Astrocyte (in vitro differentiated cells and primary cell): ENCODE measurements at regions not wholly inside any gene's neighbourhood (a gene's known extent, or its start where the extent isn't known, plus 50 kb on each side); places are given as distances from the start of the nearest gene placed in this dataset.

ENCODE experiments used
- EZH2 ChIP-seq: IDR thresholded peaks from 2 replicates; pipeline ENCODE4 v1.6.1; 2012; ENCODE audit warnings: mild to moderate bottlenecking, low read length, inconsistent platforms; ENCODE audit not compliant: insufficient read depth
- TF ChIP-seq, protein P1 (sequence below): IDR thresholded peaks from 2 replicates; pipeline ENCODE4 v1.5.1; 2011; ENCODE audit warnings: low read depth, mild to moderate bottlenecking, inconsistent platforms, low read length, moderate library complexity; ENCODE audit not compliant: insufficient read depth

DNA sequence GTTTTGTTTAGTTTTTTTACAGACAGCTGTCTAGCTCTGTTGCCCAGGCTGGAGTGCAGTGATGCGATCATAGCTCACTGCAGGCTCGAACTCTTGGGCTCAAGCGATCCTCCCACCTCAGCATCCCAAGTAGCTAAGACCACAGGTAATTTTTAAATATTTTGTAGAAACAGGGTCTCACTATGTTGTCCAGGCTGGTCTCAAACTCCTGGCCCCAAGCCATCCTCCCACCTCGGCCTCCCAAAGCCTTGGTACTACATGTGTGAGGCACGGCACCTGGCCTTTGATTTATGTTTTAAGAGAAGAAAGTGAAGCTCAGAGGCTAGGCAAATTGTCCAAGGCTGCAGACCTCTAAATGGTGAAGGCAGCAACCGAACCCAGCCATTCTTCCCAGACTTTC, 98.6 kb upstream of the SVIL start:
- TF ChIP-seq, protein P1, sequence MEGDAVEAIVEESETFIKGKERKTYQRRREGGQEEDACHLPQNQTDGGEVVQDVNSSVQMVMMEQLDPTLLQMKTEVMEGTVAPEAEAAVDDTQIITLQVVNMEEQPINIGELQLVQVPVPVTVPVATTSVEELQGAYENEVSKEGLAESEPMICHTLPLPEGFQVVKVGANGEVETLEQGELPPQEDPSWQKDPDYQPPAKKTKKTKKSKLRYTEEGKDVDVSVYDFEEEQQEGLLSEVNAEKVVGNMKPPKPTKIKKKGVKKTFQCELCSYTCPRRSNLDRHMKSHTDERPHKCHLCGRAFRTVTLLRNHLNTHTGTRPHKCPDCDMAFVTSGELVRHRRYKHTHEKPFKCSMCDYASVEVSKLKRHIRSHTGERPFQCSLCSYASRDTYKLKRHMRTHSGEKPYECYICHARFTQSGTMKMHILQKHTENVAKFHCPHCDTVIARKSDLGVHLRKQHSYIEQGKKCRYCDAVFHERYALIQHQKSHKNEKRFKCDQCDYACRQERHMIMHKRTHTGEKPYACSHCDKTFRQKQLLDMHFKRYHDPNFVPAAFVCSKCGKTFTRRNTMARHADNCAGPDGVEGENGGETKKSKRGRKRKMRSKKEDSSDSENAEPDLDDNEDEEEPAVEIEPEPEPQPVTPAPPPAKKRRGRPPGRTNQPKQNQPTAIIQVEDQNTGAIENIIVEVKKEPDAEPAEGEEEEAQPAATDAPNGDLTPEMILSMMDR: no peak
- no peak for TF ChIP-seq EZH2
